Activated naive CD4-positive, alpha-beta T cell treated with anti-CD3 and anti-CD28 coated beads for 36 hours (primary cell): ENCODE measurements at regions not wholly inside any gene's neighbourhood (a gene's known extent, or its start where the extent isn't known, plus 50 kb on each side); places are given as distances from the start of the nearest gene placed in this dataset.
"Not testable (repeated sequence)": the region's sequence is repeated elsewhere in the genome, so short reads cannot be mapped to it uniquely, and the experiment has no call there.

ENCODE experiments used
- CTCF ChIA-PET: fragments of 350-600 bp; sonication (Branson Sonifier 250); formaldehyde crosslinking; loops from one replicate; lab custom pipeline; 2021; ENCODE audit warnings: antibody characterized with exemption; lab: Charles Lee
- DNase-seq: peaks from one replicate; pipeline ENCODE4 v3.0.0-alpha.2; 2020
- H3K27ac Mint-ChIP-seq: one replicate; pipeline ENCODE4 v1.8.0; 2021; ENCODE audit warnings: mild to moderate bottlenecking, mixed read lengths
- H3K27me3 Mint-ChIP-seq: one replicate; pipeline ENCODE4 v1.8.0; 2021; ENCODE audit warnings: low read depth, mixed read lengths
- H3K36me3 Mint-ChIP-seq: one replicate; pipeline ENCODE4 v1.8.0; 2021; ENCODE audit warnings: low read depth, mixed read lengths
- H3K4me1 Mint-ChIP-seq: one replicate; pipeline ENCODE4 v1.8.0; 2021; ENCODE audit warnings: low read depth, mixed read lengths
- H3K4me3 Mint-ChIP-seq: one replicate; pipeline ENCODE4 v1.8.0; 2021; ENCODE audit warnings: mild to moderate bottlenecking, moderate library complexity, mixed read lengths
- H3K9me3 Mint-ChIP-seq: one replicate; pipeline ENCODE4 v1.8.0; 2021; ENCODE audit warnings: mixed read lengths
- intact Hi-C: fragments of 100-400 bp; cut with micrococcal nuclease; formaldehyde crosslinking; loops from one replicate; pipeline ENCODE4 v1.15.1; 2023

- H3K9me3 Mint-ChIP-seq = no peaks in the 10 kb centered on the region
- intact Hi-C loops = no loop called here
- H3K36me3 Mint-ChIP-seq = no peaks in the 10 kb centered on the region
- H3K4me3 Mint-ChIP-seq = no peak overlapping the region
- no peak for DNase-seq
- H3K27ac Mint-ChIP-seq = no peak overlapping the region
- CTCF ChIA-PET = no interaction called here
- no peaks in the 10 kb centered on the region for H3K27me3 Mint-ChIP-seq
- no peaks in the 10 kb centered on the region for H3K4me1 Mint-ChIP-seq
These were observed 136.3 kb downstream of the HS3ST3B1 start for GRCh38 chr17:14437176-14437575.

- no peak for DNase-seq
- intact Hi-C loops = no loop called here
- no peaks in the 10 kb centered on the region for H3K4me1 Mint-ChIP-seq
- CTCF ChIA-PET = no interaction called here
- no peaks in the 10 kb centered on the region for H3K36me3 Mint-ChIP-seq
- H3K27me3 Mint-ChIP-seq = no peaks in the 10 kb centered on the region
- H3K4me3 Mint-ChIP-seq = no peak overlapping the region
- H3K9me3 Mint-ChIP-seq = no peaks in the 10 kb centered on the region
- no peak overlapping the region for H3K27ac Mint-ChIP-seq
These were observed 135.4 kb downstream of the HS3ST3B1 start for GRCh38 chr17:14436266-14436665.

GRCh38 chr17:14434506-14434905 is 133.6 kb downstream of the HS3ST3B1 start:
- H3K4me3 Mint-ChIP-seq = no peak overlapping the region
- intact Hi-C loops = no loop called here
- H3K9me3 Mint-ChIP-seq = no peaks in the 10 kb centered on the region
- H3K27ac Mint-ChIP-seq = no peak overlapping the region
- no peaks in the 10 kb centered on the region for H3K27me3 Mint-ChIP-seq
- H3K4me1 Mint-ChIP-seq = peaks cover 8% of the 10 kb centered on the region
- H3K36me3 Mint-ChIP-seq = no peaks in the 10 kb centered on the region
- DNase-seq = no peak
- CTCF ChIA-PET = no interaction called here

- Mint-ChIP-seq H3K9me3 (no peaks in the 10 kb centered on the region), H3K4me1 (peaks cover 32% of the 10 kb centered on the region), H3K27me3 (no peaks in the 10 kb centered on the region), H3K27ac (no peak overlapping the region), H3K36me3 (no peaks in the 10 kb centered on the region), H3K4me3 (no peak overlapping the region)
- intact Hi-C loops = no loop called here
- DNase-seq = no peak
- CTCF ChIA-PET = interaction anchor here (0.7 to 1.0 kb wide), 2 partner anchors 17 to 130 kb away, joined by 3 to 4 read pairs; no protein-coding TSS in a partner anchor
These were observed 131.2 kb downstream of the HS3ST3B1 start for GRCh38 chr17:14432079-14432478.

GRCh38 chr17:14429084-14429483 is 128.2 kb downstream of the HS3ST3B1 start:
- CTCF ChIA-PET = interaction anchor here (0.7 to 1.3 kb wide), 3 partner anchors 21 to 481 kb away, joined by 3 to 11 read pairs (median 3); no protein-coding TSS in a partner anchor
- intact Hi-C loops = loop anchor here (2.0 to 5.0 kb wide), 5 partner anchors 37 to 1412 kb away; partner anchors contain the start of gene ELAC2
- no peak for DNase-seq
- H3K27me3 Mint-ChIP-seq = no peaks in the 10 kb centered on the region
- H3K9me3 Mint-ChIP-seq = no peaks in the 10 kb centered on the region
- peak overlapping the region; percentile 78 for H3K27ac Mint-ChIP-seq
- H3K36me3 Mint-ChIP-seq = no peaks in the 10 kb centered on the region
- no peak overlapping the region for H3K4me3 Mint-ChIP-seq
- peaks cover 54% of the 10 kb centered on the region for H3K4me1 Mint-ChIP-seq

- intact Hi-C loops = loop anchor here (1.0 to 5.0 kb wide), 9 partner anchors 12 to 1411 kb away; partner anchors contain the start of gene ELAC2
- Mint-ChIP-seq H3K4me1 (peaks cover 59% of the 10 kb centered on the region), H3K27ac (peak overlapping the region; percentile 78), H3K36me3 (no peaks in the 10 kb centered on the region), H3K4me3 (peak overlapping the region; percentile 56), H3K9me3 (no peaks in the 10 kb centered on the region), H3K27me3 (no peaks in the 10 kb centered on the region)
- CTCF ChIA-PET = interaction anchor here (0.7 to 1.3 kb wide), 4 partner anchors 21 to 506 kb away, joined by 3 to 11 read pairs (median 3); no protein-coding TSS in a partner anchor
- DNase-seq = peak; percentile 29
These were observed 127.8 kb downstream of the HS3ST3B1 start for GRCh38 chr17:14428648-14429029.

- intact Hi-C loops = loop anchor here (1.0 to 5.0 kb wide), 9 partner anchors 12 to 1411 kb away; partner anchors contain the start of gene ELAC2
- H3K27ac Mint-ChIP-seq = peak overlapping the region; percentile 78
- peaks cover 60% of the 10 kb centered on the region for H3K4me1 Mint-ChIP-seq
- H3K36me3 Mint-ChIP-seq = no peaks in the 10 kb centered on the region
- H3K4me3 Mint-ChIP-seq = peak overlapping the region; percentile 56
- CTCF ChIA-PET = interaction anchor here (0.6 to 1.4 kb wide), 6 partner anchors 24 to 506 kb away, joined by 3 to 11 read pairs (median 3); partner anchors contain the start of gene HS3ST3B1
- no peaks in the 10 kb centered on the region for H3K9me3 Mint-ChIP-seq
- H3K27me3 Mint-ChIP-seq = no peaks in the 10 kb centered on the region
- peak; percentile 78 for DNase-seq
These were observed 127.2 kb downstream of the HS3ST3B1 start for GRCh38 chr17:14427900-14428647.

- H3K27ac Mint-ChIP-seq, H3K27me3 Mint-ChIP-seq, H3K36me3 Mint-ChIP-seq, H3K9me3 Mint-ChIP-seq, H3K4me3 Mint-ChIP-seq, DNase-seq, intact Hi-C loops, CTCF ChIA-PET: not testable (repeated sequence)
- H3K4me1 Mint-ChIP-seq = peaks cover 41% of the 10 kb centered on the region
These were observed 122.3 kb downstream of the HS3ST3B1 start for GRCh38 chr17:14423156-14423555.

- no peak overlapping the region for H3K4me3 Mint-ChIP-seq
- no peaks in the 10 kb centered on the region for H3K36me3 Mint-ChIP-seq
- peaks cover 1% of the 10 kb centered on the region for H3K9me3 Mint-ChIP-seq
- no peaks in the 10 kb centered on the region for H3K27me3 Mint-ChIP-seq
- H3K27ac Mint-ChIP-seq = no peak overlapping the region
- intact Hi-C loops = no loop called here
- H3K4me1 Mint-ChIP-seq = no peaks in the 10 kb centered on the region
- DNase-seq = no peak
- CTCF ChIA-PET = no interaction called here
These were observed 116.5 kb downstream of the HS3ST3B1 start for GRCh38 chr17:14417336-14417735.

- intact Hi-C loops = loop anchor here (10.0 kb wide), 1 partner anchor 406 kb away; no protein-coding TSS in a partner anchor
- no peaks in the 10 kb centered on the region for H3K36me3 Mint-ChIP-seq
- CTCF ChIA-PET = no interaction called here
- no peak overlapping the region for H3K4me3 Mint-ChIP-seq
- H3K9me3 Mint-ChIP-seq = peaks cover 1% of the 10 kb centered on the region
- peaks cover 12% of the 10 kb centered on the region for H3K4me1 Mint-ChIP-seq
- H3K27ac Mint-ChIP-seq = no peak overlapping the region
- no peak for DNase-seq
- no peaks in the 10 kb centered on the region for H3K27me3 Mint-ChIP-seq
These were observed 108.4 kb downstream of the HS3ST3B1 start for GRCh38 chr17:14409292-14409691.

GRCh38 chr17:14407541-14407940 is 106.7 kb downstream of the HS3ST3B1 start:
- Mint-ChIP-seq H3K4me1 (peaks cover 25% of the 10 kb centered on the region), H3K9me3 (peaks cover 1% of the 10 kb centered on the region), H3K27me3 (no peaks in the 10 kb centered on the region), H3K4me3 (no peak overlapping the region), H3K27ac (no peak overlapping the region), H3K36me3 (no peaks in the 10 kb centered on the region)
- CTCF ChIA-PET = interaction anchor here (0.5 to 0.6 kb wide), 2 partner anchors 21 to 23 kb away, joined by 3 to 4 read pairs; no protein-coding TSS in a partner anchor
- DNase-seq = no peak
- intact Hi-C loops = loop anchor here (10.0 kb wide), 1 partner anchor 407 kb away; no protein-coding TSS in a partner anchor

GRCh38 chr17:14405189-14405588 is 104.3 kb downstream of the HS3ST3B1 start:
- H3K27ac Mint-ChIP-seq = no peak overlapping the region
- H3K27me3 Mint-ChIP-seq = no peaks in the 10 kb centered on the region
- no peaks in the 10 kb centered on the region for H3K36me3 Mint-ChIP-seq
- CTCF ChIA-PET = interaction anchor here (0.6 to 2.1 kb wide), 5 partner anchors 22 to 481 kb away, joined by 3 to 11 read pairs (median 4); no protein-coding TSS in a partner anchor
- H3K4me1 Mint-ChIP-seq = peaks cover 25% of the 10 kb centered on the region
- peaks cover 4% of the 10 kb centered on the region for H3K9me3 Mint-ChIP-seq
- no peak for DNase-seq
- H3K4me3 Mint-ChIP-seq = no peak overlapping the region
- intact Hi-C loops = loop anchor here (2.0 to 10.0 kb wide), 2 partner anchors 102 to 410 kb away; no protein-coding TSS in a partner anchor
